ENCODE measurements at regions not wholly inside any gene's neighbourhood (a gene's known extent, or its start where the extent isn't known, plus 50 kb on each side); places are given as distances from the start of the nearest gene placed in this dataset.
A peak's percentile ranks its signal among the peaks of the same experiment; 100 is the strongest.
"Not testable (repeated sequence)": the region's sequence is repeated elsewhere in the genome, so short reads cannot be mapped to it uniquely, and the experiment has no call there.

- DNase-seq (ENCODE audit: low read depth), result no peak
These were observed 73.7 kb downstream of the GEMIN8 start for GRCh38 chrX:13955975-13956374.

- DNase-seq (ENCODE audit: low read depth), result no peak
These were observed 74.5 kb downstream of the GEMIN8 start for GRCh38 chrX:13955095-13955647.

DNA sequence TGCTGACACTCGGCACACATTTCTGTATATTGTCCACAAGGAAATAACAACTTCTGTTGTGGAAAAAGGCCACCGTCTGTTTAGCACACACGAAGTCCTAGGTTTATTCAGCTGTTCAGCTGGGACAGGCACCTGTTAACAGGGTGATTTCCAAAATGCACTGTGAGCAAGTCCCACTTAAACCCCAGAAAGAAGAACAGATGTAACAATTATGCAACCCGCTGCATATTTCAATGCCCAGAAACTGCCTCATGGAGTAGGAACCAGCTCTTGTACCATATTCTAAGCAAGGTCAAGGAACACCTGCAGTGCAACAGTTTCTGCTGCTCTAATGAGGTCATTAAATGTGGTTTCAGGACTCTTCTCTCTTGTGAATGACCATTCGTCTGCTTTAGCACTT lies 77.1 kb downstream of the GEMIN8 start:
- DNase-seq (ENCODE audit: low read depth), result no peak

GRCh38 chrX:13946223-13946622 lies 83.5 kb downstream of the GEMIN8 start:
- not testable (repeated sequence) for DNase-seq (ENCODE audit: low read depth)

- DNase-seq (ENCODE audit: low read depth), result not testable (repeated sequence)
These were observed 83.9 kb downstream of the GEMIN8 start for GRCh38 chrX:13945787-13946186.

GRCh38 chrX:13940671-13941070 lies 89.0 kb downstream of the GEMIN8 start:
- DNase-seq (ENCODE audit: low read depth), result no peak

DNA sequence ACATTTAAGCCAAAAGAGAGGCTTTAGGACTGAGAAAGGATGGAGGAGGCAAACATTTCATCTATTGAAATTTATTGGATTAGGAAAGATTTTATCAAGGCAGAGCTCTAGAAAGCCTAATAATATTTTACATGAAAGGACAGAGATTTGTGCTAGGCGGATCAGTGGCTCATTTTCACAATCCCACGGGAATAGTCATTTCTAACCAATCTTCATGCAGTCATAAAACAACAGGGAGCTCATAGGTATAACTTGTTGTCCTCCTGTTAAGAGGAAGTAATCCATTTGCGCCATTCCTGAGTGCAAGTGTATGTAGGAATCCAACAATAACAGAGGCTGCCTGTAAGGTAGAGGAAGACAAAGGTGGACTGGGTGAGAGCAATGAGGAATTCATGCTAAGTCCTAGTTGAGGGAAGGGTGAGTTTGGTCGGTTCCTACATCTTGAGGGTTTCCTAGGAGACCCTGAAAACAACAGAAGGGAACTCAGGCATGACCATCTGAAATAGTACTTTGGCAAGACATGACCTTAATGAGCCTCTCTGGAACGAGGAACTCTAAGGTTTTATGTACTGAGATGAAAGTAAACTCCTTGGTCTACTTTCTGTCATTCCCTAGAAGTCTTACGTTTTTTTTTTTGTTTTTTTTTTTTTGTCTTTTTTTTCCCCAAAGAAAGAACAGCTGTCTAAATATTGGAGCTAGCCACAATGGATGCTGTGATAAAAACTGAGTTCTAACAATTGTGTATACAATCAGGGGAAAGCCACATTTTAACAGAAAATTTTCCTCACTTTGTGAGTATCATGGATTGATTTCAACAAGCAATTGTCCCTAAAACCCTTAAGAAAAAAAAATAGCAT lies 89.7 kb downstream of the GEMIN8 start:
- no peak for DNase-seq (ENCODE audit: low read depth)

DNA sequence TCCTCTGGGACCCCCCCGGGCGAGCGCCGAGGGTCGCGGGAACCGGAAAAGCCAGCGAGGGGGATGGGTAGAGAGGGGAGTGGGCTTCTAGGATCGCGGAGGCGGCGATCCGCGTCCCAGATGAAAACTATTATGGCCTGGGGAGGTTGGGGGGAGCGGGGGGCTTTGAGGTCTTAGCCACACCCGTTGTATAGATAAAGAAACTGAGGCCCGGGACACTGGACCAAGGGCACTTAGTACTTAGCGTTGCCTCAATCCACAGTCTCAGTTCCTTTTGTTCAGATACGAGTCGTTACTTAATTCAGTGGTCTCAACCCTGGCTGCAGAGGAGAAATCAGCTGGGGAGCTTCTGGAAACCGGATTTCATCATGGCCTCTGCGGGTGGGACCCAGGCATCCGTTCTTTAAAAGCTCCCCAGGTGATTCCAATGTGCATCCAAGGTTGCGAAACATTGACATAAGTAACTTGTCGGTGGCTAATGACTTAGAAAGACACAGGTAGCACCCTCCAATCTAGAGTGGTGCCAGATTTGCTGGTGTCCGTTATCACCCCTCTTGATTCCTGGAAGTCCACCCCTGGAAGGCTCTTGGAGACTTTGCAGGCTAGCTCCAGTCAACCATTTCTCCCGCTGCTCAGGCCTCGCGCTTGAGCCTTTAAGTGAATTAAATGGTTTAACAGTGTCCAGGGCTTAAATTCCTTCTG lies 90.7 kb downstream of the GEMIN8 start:
- DNase-seq (ENCODE audit: low read depth), result no peak

GRCh38 chrX:13938051-13938828 lies 91.5 kb downstream of the GEMIN8 start:
- peak; percentile 4 for DNase-seq (ENCODE audit: low read depth)

DNA sequence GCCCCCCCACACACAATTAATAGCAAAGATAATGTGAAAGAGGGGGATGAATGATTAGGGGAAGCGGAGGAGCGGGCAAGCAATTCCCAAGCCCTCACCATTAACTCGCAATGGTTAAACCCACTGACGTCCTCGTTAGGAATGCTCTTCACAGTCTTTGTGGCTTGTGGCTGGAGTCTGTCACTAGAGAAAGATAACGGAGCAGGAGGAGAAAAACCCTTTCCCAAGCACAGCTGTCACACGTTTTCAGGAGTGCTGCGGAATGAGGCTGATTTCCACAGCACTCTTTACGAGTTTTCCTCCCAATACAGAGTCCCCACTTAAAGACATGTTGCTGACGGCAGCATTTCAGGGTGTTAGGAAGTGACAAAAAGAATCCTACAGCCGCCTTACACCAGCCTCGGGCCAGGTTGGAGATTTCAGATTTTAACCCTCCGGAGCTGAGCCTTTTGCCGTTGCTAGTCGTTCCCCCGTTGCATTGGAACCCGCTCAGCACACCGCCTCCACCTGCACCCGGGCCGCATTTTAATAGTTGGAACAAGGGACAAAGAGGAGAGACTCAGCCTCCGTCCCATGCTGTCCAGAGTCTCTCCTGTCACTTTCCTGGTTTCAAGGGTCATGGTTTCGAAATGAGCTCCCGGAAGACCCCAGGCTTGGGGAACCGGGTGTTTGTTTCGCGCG lies 92.2 kb downstream of the GEMIN8 start:
- DNase-seq (ENCODE audit: low read depth), result peak; percentile 33

- no peak for DNase-seq (ENCODE audit: low read depth)
These were observed 93.0 kb downstream of the GEMIN8 start for GRCh38 chrX:13936521-13937225.

- DNase-seq (ENCODE audit: low read depth), result no peak
These were observed 95.0 kb downstream of the GEMIN8 start for GRCh38 chrX:13934731-13935130.

DNA sequence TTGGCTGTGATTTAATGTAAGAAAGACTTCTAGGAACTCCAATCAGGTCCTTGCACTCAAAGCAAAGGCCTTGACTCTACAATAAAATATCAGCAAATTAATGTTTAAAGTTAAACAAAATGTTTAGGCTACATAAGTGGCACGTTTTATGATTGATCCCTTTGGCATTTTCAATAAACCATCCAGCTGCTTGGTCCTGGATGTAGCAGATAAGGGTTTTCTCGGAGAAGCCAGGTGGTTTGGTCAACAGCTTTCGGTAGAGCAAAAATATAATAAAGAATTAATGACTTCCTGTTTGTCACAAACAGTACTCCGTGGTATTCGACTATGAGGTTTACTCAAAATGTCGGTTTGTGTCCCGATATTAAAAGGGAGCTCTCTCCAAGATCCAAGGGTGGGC lies 95.8 kb downstream of the GEMIN8 start:
- DNase-seq (ENCODE audit: low read depth), result no peak

DNA sequence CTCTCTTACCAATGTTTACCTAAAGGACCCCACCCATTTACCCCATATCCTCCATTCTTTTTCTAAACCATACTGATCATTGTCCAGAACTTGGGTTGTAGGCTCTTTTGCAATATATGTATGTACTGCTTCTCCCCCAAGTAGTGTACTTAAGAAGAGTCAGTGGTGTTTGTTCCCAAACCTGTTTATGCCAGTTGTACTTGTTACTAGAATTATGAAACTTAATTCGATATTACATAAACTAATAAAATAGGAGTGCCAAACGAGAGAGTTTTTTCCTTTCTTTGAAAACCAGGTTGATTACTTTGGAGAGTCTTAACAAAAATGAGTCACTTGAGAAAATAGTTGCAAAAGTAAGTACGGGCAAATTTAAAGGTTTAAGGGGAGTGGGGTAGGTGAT lies 96.3 kb downstream of the GEMIN8 start:
- no peak for DNase-seq (ENCODE audit: low read depth)

GRCh38 chrX:13932416-13932815 lies 97.3 kb downstream of the GEMIN8 start:
- DNase-seq (ENCODE audit: low read depth), result no peak

DNA sequence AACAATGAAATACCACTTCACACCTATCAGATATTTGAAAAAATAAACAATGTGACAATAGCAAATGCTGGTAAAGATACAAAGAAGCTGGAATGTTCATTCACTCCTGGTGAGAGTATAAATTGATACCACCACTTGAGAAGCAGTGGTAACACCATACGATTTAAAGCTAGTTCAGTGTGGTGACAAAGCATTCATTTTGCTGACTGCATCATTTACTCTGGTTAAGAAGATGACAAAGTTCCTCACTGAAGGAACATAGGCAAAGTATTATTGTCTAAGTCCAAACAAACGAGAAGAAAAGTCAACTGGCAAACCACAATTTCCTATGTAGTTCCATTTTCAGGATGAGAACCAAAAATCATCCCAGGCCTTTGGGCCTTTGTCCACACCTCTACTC lies 102.5 kb downstream of the GEMIN8 start:
- DNase-seq (ENCODE audit: low read depth), result no peak

DNA sequence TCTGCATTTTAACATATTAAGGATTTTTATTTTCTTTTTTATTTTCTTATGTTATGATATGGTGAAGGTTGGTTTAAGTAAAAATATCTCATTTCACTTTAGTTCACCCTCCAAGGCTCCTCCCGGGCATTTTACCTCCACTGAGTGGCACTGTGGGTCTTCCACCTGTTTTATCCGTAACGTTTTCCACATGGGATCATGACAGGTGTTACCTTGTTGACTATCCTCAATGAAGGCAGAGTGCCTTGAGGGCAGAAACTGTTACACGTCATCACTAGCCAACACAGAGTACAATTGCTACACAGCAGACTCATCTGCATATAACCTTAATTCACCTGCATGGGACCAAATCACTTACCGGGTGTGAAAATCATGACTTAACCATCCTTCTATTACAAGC lies 105.8 kb downstream of the GEMIN8 start:
- no peak for DNase-seq (ENCODE audit: low read depth)

GRCh38 chrX:13923289-13923688 lies 106.4 kb upstream of the GPM6B start:
- DNase-seq (ENCODE audit: low read depth), result no peak

- DNase-seq (ENCODE audit: low read depth), result no peak
These were observed 100.6 kb upstream of the GPM6B start for GRCh38 chrX:13917507-13917906.

DNA sequence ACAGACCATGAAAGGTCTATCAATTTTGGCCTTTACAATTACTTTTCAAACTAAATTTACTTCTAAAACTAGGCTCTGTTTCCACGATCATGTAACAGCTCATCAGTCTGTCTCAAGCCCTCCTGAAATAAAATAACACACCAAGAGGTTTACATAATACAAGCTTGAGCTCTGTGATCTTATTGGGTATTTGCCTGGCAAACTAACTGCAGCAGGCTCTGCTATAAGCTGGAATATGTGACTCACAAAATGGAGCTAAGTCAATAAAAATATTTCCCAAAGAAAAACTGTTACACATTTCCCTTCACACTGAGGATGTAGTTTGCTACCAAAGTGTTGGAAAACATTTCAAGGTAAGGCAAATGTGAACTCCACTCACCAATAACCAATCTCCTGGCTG lies 94.7 kb upstream of the GPM6B start:
- peak; percentile 21 for DNase-seq (ENCODE audit: low read depth)

GRCh38 chrX:13906093-13906492 lies 89.2 kb upstream of the GPM6B start:
- no peak for DNase-seq (ENCODE audit: low read depth)
